ENCODE measurements at regions not wholly inside any gene's neighbourhood (a gene's known extent, or its start where the extent isn't known, plus 50 kb on each side); places are given as distances from the start of the nearest gene placed in this dataset.

GRCh38 chr3:157767607-157768006, 264.4 kb upstream of the VEPH1 start:
- DNase-seq (ENCODE audit: low spot score in 2 of 2) (no peak), ATAC-seq (replicated peaks; ENCODE audit: extremely low read depth, poor library complexity, severe bottlenecking) (no peak)
- no peaks in the 10 kb centered on the region for H3K27me3 Mint-ChIP-seq
- no peaks in the 10 kb centered on the region for H3K36me3 Mint-ChIP-seq (ENCODE audit: insufficient read depth)
- H3K27ac Mint-ChIP-seq (ENCODE audit: low read depth): no peak overlapping the region
- H3K4me1 Mint-ChIP-seq: no peaks in the 10 kb centered on the region
- H3K4me3 Mint-ChIP-seq: no peak overlapping the region
- peaks cover 8% of the 10 kb centered on the region for H3K9me3 Mint-ChIP-seq

GRCh38 chr3:157763644-157764043, 260.4 kb upstream of the VEPH1 start:
- DNase-seq (ENCODE audit: low spot score in 2 of 2): no peak
- H3K9me3 Mint-ChIP-seq: peaks cover 8% of the 10 kb centered on the region
- ATAC-seq (replicated peaks; ENCODE audit: extremely low read depth, poor library complexity, severe bottlenecking): no peak
- H3K4me3 Mint-ChIP-seq: no peak overlapping the region
- H3K27ac Mint-ChIP-seq (ENCODE audit: low read depth): no peak overlapping the region
- H3K36me3 Mint-ChIP-seq (ENCODE audit: insufficient read depth): no peaks in the 10 kb centered on the region
- no peaks in the 10 kb centered on the region for H3K4me1 Mint-ChIP-seq
- no peaks in the 10 kb centered on the region for H3K27me3 Mint-ChIP-seq

- peaks cover 3% of the 10 kb centered on the region for H3K9me3 Mint-ChIP-seq
- no peaks in the 10 kb centered on the region for H3K4me1 Mint-ChIP-seq
- H3K27me3 Mint-ChIP-seq: no peaks in the 10 kb centered on the region
- no peak for DNase-seq (ENCODE audit: low spot score in 2 of 2)
- H3K36me3 Mint-ChIP-seq (ENCODE audit: insufficient read depth): no peaks in the 10 kb centered on the region
- H3K4me3 Mint-ChIP-seq: no peak overlapping the region
- H3K27ac Mint-ChIP-seq (ENCODE audit: low read depth): no peak overlapping the region
- no peak for ATAC-seq (replicated peaks; ENCODE audit: extremely low read depth, poor library complexity, severe bottlenecking)
Observed at GRCh38 chr3:157759311-157759710, 256.1 kb upstream of the VEPH1 start.

- Mint-ChIP-seq H3K27ac (ENCODE audit: low read depth) (no peak overlapping the region), H3K27me3 (no peaks in the 10 kb centered on the region), H3K4me1 (no peaks in the 10 kb centered on the region), H3K9me3 (no peaks in the 10 kb centered on the region), H3K4me3 (no peak overlapping the region), H3K36me3 (ENCODE audit: insufficient read depth) (no peaks in the 10 kb centered on the region)
- no peak for DNase-seq (ENCODE audit: low spot score in 2 of 2)
- ATAC-seq (replicated peaks; ENCODE audit: extremely low read depth, poor library complexity, severe bottlenecking): no peak
Observed at GRCh38 chr3:157755233-157755632, 252.0 kb upstream of the VEPH1 start.

- no peak for ATAC-seq (replicated peaks; ENCODE audit: extremely low read depth, poor library complexity, severe bottlenecking)
- Mint-ChIP-seq H3K4me3 (no peak overlapping the region), H3K27ac (ENCODE audit: low read depth) (no peak overlapping the region), H3K36me3 (ENCODE audit: insufficient read depth) (no peaks in the 10 kb centered on the region), H3K4me1 (no peaks in the 10 kb centered on the region), H3K27me3 (no peaks in the 10 kb centered on the region), H3K9me3 (no peaks in the 10 kb centered on the region)
- no peak for DNase-seq (ENCODE audit: low spot score in 2 of 2)
Observed at GRCh38 chr3:157754451-157754850, 251.2 kb upstream of the VEPH1 start.

GRCh38 chr3:157753787-157754136, 250.5 kb upstream of the VEPH1 start:
- ATAC-seq (replicated peaks; ENCODE audit: extremely low read depth, poor library complexity, severe bottlenecking): no peak
- H3K27ac Mint-ChIP-seq (ENCODE audit: low read depth): no peak overlapping the region
- H3K9me3 Mint-ChIP-seq: no peaks in the 10 kb centered on the region
- no peaks in the 10 kb centered on the region for H3K27me3 Mint-ChIP-seq
- DNase-seq (ENCODE audit: low spot score in 2 of 2): no peak
- no peaks in the 10 kb centered on the region for H3K4me1 Mint-ChIP-seq
- H3K4me3 Mint-ChIP-seq: no peak overlapping the region
- H3K36me3 Mint-ChIP-seq (ENCODE audit: insufficient read depth): no peaks in the 10 kb centered on the region

- no peaks in the 10 kb centered on the region for H3K4me1 Mint-ChIP-seq
- DNase-seq (ENCODE audit: low spot score in 2 of 2) (no peak), ATAC-seq (replicated peaks; ENCODE audit: extremely low read depth, poor library complexity, severe bottlenecking) (no peak)
- no peaks in the 10 kb centered on the region for H3K9me3 Mint-ChIP-seq
- no peaks in the 10 kb centered on the region for H3K27me3 Mint-ChIP-seq
- no peaks in the 10 kb centered on the region for H3K36me3 Mint-ChIP-seq (ENCODE audit: insufficient read depth)
- H3K4me3 Mint-ChIP-seq: no peak overlapping the region
- H3K27ac Mint-ChIP-seq (ENCODE audit: low read depth): no peak overlapping the region
Observed at GRCh38 chr3:157752956-157753786, 250.0 kb upstream of the VEPH1 start.

- no peaks in the 10 kb centered on the region for H3K4me1 Mint-ChIP-seq
- peaks cover 5% of the 10 kb centered on the region for H3K9me3 Mint-ChIP-seq
- no peak overlapping the region for H3K27ac Mint-ChIP-seq (ENCODE audit: low read depth)
- H3K4me3 Mint-ChIP-seq: no peak overlapping the region
- no peak for DNase-seq (ENCODE audit: low spot score in 2 of 2)
- no peaks in the 10 kb centered on the region for H3K27me3 Mint-ChIP-seq
- ATAC-seq (replicated peaks; ENCODE audit: extremely low read depth, poor library complexity, severe bottlenecking): no peak
- H3K36me3 Mint-ChIP-seq (ENCODE audit: insufficient read depth): no peaks in the 10 kb centered on the region
Observed at GRCh38 chr3:157752554-157752953, 249.3 kb upstream of the VEPH1 start.

- Mint-ChIP-seq H3K4me3 (no peak overlapping the region), H3K27me3 (no peaks in the 10 kb centered on the region), H3K4me1 (no peaks in the 10 kb centered on the region), H3K27ac (ENCODE audit: low read depth) (no peak overlapping the region), H3K9me3 (peaks cover 6% of the 10 kb centered on the region), H3K36me3 (ENCODE audit: insufficient read depth) (no peaks in the 10 kb centered on the region)
- ATAC-seq (replicated peaks; ENCODE audit: extremely low read depth, poor library complexity, severe bottlenecking) (no peak), DNase-seq (ENCODE audit: low spot score in 2 of 2) (no peak)
Observed at GRCh38 chr3:157751386-157751785, 248.2 kb upstream of the VEPH1 start.

- Mint-ChIP-seq H3K36me3 (ENCODE audit: insufficient read depth) (peaks cover 2% of the 10 kb centered on the region), H3K4me3 (no peak overlapping the region), H3K9me3 (peaks cover 6% of the 10 kb centered on the region), H3K27me3 (no peaks in the 10 kb centered on the region), H3K4me1 (no peaks in the 10 kb centered on the region), H3K27ac (ENCODE audit: low read depth) (no peak overlapping the region)
- no peak for ATAC-seq (replicated peaks; ENCODE audit: extremely low read depth, poor library complexity, severe bottlenecking)
- DNase-seq (ENCODE audit: low spot score in 2 of 2): no peak
Observed at GRCh38 chr3:157746391-157746790, 243.2 kb upstream of the VEPH1 start.

- H3K27ac Mint-ChIP-seq (ENCODE audit: low read depth): no peak overlapping the region
- H3K4me3 Mint-ChIP-seq: no peak overlapping the region
- no peak for ATAC-seq (replicated peaks; ENCODE audit: extremely low read depth, poor library complexity, severe bottlenecking)
- H3K9me3 Mint-ChIP-seq: no peaks in the 10 kb centered on the region
- H3K4me1 Mint-ChIP-seq: no peaks in the 10 kb centered on the region
- DNase-seq (ENCODE audit: low spot score in 2 of 2): no peak
- peaks cover 2% of the 10 kb centered on the region for H3K36me3 Mint-ChIP-seq (ENCODE audit: insufficient read depth)
- no peaks in the 10 kb centered on the region for H3K27me3 Mint-ChIP-seq
Observed at GRCh38 chr3:157741607-157742006, 238.4 kb upstream of the VEPH1 start.

GRCh38 chr3:157738441-157738840, 235.2 kb upstream of the VEPH1 start:
- Mint-ChIP-seq H3K36me3 (ENCODE audit: insufficient read depth) (peaks cover 2% of the 10 kb centered on the region), H3K27ac (ENCODE audit: low read depth) (no peak overlapping the region), H3K9me3 (peaks cover 9% of the 10 kb centered on the region), H3K4me3 (no peak overlapping the region), H3K4me1 (no peaks in the 10 kb centered on the region), H3K27me3 (no peaks in the 10 kb centered on the region)
- no peak for ATAC-seq (replicated peaks; ENCODE audit: extremely low read depth, poor library complexity, severe bottlenecking)
- no peak for DNase-seq (ENCODE audit: low spot score in 2 of 2)

- DNase-seq (ENCODE audit: low spot score in 2 of 2): no peak
- Mint-ChIP-seq H3K27ac (ENCODE audit: low read depth) (no peak overlapping the region), H3K9me3 (peaks cover 6% of the 10 kb centered on the region), H3K4me3 (no peak overlapping the region), H3K36me3 (ENCODE audit: insufficient read depth) (peaks cover 2% of the 10 kb centered on the region), H3K4me1 (no peaks in the 10 kb centered on the region), H3K27me3 (no peaks in the 10 kb centered on the region)
- ATAC-seq (replicated peaks; ENCODE audit: extremely low read depth, poor library complexity, severe bottlenecking): no peak
Observed at GRCh38 chr3:157718800-157719199, 215.6 kb upstream of the VEPH1 start.

Data from central memory CD8-positive, alpha-beta T cell (primary cell).